Right atrium auricular region (tissue), 2 donors: ENCODE measurements at regions not wholly inside any gene's neighbourhood (a gene's known extent, or its start where the extent isn't known, plus 50 kb on each side); places are given as distances from the start of the nearest gene placed in this dataset.

ENCODE experiments used
- DNase-seq: peaks from one replicate; pipeline ENCODE4 v3.0.0-alpha.2; 2019; ENCODE audit warnings: low spot score
- H3K27ac ChIP-seq, 2 donors: fragments of 200-600 bp; sonication (generic); 1 replicate in 1 of 2; 2 replicates in 1 of 2; pipeline ENCODE4 v1.5.1; 2016 to 2019
- H3K27me3 ChIP-seq, 2 donors: fragments of 200-600 bp; sonication (generic); one replicate each; pipeline versions ENCODE4 v1.5.1 to v1.6.0; 2017 to 2019
- H3K36me3 ChIP-seq: fragments of 200-600 bp; sonication (generic); one replicate; pipeline ENCODE4 v1.5.1; 2016
- H3K4me1 ChIP-seq, 2 donors: fragments of 200-600 bp; sonication (generic); one replicate each; pipeline versions ENCODE4 v1.5.1 to v1.6.0; 2017 to 2019
- H3K4me3 ChIP-seq, 2 donors: fragments of 200-600 bp; sonication (generic); 1 replicate in 1 of 2; 2 replicates in 1 of 2; pipeline ENCODE4 v1.5.1; 2017 to 2019; ENCODE audit warnings: mild to moderate bottlenecking in 1 of 2, moderate library complexity in 1 of 2
- H3K9me3 ChIP-seq, 2 donors: fragments of 200-600 bp; sonication (generic); one replicate each; pipeline ENCODE4 v1.5.1; 2019
- CTCF ChIP-seq, 2 donors: fragments of 200-600 bp; sonication (generic); IDR thresholded peaks; one replicate each; pipeline ENCODE4 v1.5.1; 2019; ENCODE audit warnings: antibody characterized with exemption in 2 of 2

DNA sequence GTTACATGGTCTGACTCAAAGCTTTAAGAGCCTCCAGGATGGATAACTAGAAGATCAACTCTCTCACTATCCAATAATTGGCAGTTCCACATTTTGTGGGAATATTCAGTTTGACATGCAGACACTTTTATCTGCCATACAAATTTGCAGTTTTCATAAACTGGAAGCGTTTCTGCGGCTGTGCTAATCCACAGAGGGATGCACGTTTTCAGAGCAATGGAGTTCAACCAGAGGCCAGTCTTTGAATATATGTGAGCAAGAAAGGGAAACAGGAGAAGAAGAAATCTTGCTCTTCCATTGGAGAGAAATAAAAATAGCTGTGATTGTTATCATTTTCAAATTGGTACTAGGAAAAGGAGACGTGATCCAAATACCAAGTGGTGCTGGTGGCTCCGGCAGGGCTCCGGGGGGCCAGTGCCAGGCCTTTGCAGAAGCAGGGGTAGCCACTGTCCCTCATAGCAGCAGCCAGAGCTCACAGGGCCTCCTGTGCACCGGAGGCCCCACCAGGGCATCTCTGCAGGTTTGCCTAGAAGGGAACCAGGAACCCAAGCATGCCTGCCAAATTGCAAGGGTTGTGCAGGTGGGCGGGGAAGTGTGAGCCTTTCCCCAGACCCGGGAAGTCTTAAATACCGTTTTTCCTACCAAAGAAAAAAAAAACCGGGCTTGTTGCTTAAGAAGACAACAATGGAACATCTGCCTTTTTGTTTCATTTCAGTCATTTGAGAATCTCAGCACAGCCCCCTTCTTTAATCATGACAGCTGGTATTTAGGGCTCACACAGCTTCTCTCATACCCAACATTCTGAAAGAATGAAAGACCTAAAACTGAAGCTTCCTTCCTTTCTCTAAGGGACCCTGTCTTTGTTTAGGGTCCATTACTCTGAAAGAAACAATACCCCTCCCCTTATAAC, 791.1 kb upstream of the SOX11 start:
- no peak for DNase-seq
- Histone ChIP-seq H3K4me3 (no peak overlapping the region), H3K36me3 (no peaks in the 10 kb centered on the region), H3K9me3 (no peaks in the 10 kb centered on the region), H3K27ac (no peak overlapping the region), H3K4me1 (no peaks in the 10 kb centered on the region), H3K27me3 (no peaks in the 10 kb centered on the region)
- TF ChIP-seq CTCF (IDR thresholded peaks at IDR 0.05), result no peak

- Histone ChIP-seq H3K36me3 (no peaks in the 10 kb centered on the region), H3K9me3 (no peaks in the 10 kb centered on the region), H3K4me3 (no peak overlapping the region), H3K27me3 (no peaks in the 10 kb centered on the region), H3K4me1 (no peaks in the 10 kb centered on the region), H3K27ac (no peak overlapping the region)
- TF ChIP-seq CTCF (IDR thresholded peaks at IDR 0.05), result no peak
- DNase-seq, result no peak
Observed at GRCh38 chr2:4903656-4904348, 788.4 kb upstream of the SOX11 start.

GRCh38 chr2:4908461-4908860, 783.7 kb upstream of the SOX11 start:
- H3K27me3 ChIP-seq, result no peaks in the 10 kb centered on the region
- no peaks in the 10 kb centered on the region for H3K36me3 ChIP-seq
- H3K9me3 ChIP-seq, result no peaks in the 10 kb centered on the region
- no peak overlapping the region for H3K4me3 ChIP-seq
- TF ChIP-seq CTCF (IDR thresholded peaks at IDR 0.05), result no peak
- H3K27ac ChIP-seq, result no peak overlapping the region
- no peak for DNase-seq
- H3K4me1 ChIP-seq, result no peaks in the 10 kb centered on the region

DNA sequence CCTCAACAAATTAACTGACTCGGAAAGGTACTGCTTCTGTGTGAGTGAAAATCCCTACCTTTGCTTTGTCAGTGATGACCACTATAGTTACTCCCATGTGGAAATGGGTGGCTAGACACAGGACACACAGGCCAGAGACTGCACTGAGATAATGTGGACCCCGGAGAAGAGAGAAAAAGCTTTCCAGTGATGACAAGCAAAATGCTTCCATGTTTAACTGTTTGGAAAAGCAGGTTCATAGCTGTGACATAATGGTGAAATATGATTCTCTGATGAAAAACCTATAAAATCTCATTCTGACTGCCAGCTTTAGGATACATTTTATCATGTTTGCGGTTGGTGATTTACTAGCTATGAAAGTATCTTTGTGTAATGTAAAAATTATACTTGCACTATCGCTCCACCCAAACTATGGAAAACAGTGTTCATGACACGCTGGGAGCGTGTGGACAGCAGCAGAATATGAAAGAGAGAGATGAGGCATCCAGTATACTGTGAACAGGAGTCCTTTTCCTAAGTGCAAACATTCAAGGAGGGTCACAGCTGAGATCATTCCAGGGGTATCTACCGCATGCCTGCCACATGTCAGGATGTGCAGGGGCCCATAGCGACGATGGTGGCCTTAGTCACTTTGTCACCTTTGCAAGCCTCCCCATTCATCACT, 782.7 kb upstream of the SOX11 start:
- no peak for TF ChIP-seq CTCF (IDR thresholded peaks at IDR 0.05)

DNA sequence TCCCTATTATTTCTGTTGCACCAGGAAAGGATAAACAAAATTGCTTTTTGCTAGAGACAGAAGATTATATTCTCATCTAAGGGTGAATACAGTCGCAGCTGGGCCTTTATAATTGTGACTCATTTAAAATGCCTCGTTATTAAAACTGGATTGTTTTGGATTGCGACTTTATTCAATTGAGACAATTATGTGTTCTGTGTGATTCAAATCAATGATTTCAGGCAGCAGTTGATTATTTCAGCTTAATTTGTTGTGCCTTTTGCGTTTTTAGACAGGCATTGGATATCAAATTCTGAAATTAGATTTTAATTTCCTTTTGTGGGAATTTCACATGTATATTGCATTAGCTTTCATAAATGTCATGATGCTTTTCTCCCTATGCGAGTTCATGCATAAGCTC, 778.1 kb upstream of the SOX11 start:
- TF ChIP-seq CTCF (IDR thresholded peaks at IDR 0.05), result no peak
- no peaks in the 10 kb centered on the region for H3K36me3 ChIP-seq
- no peak overlapping the region for H3K4me3 ChIP-seq
- no peak for DNase-seq
- no peaks in the 10 kb centered on the region for H3K9me3 ChIP-seq
- H3K27me3 ChIP-seq, result no peaks in the 10 kb centered on the region
- H3K27ac ChIP-seq, result no peak overlapping the region
- H3K4me1 ChIP-seq, result no peaks in the 10 kb centered on the region

More for the DNA sequence above, 782.7 kb upstream of the SOX11 start:
- Histone ChIP-seq H3K9me3 (no peaks in the 10 kb centered on the region), H3K27ac (no peak overlapping the region), H3K36me3 (no peaks in the 10 kb centered on the region), H3K4me1 (no peaks in the 10 kb centered on the region), H3K27me3 (no peaks in the 10 kb centered on the region), H3K4me3 (no peak overlapping the region)
- DNase-seq, result no peak
